Lower lobe of right lung (tissue), 2 donors: ENCODE measurements at regions not wholly inside any gene's neighbourhood (a gene's known extent, or its start where the extent isn't known, plus 50 kb on each side); places are given as distances from the start of the nearest gene placed in this dataset.
"Not testable (repeated sequence)": the region's sequence is repeated elsewhere in the genome, so short reads cannot be mapped to it uniquely, and the experiment has no call there.

ENCODE experiments used
- ATAC-seq, 2 donors: fragments of 200-7000 bp; cut with Tn5 transposase; one replicate each; pipeline ENCODE4 v1.9.1; 2020 to 2022; ENCODE audit warnings: mild to moderate bottlenecking in 2 of 2, moderate library complexity in 2 of 2
- DNase-seq: peaks from one replicate; pipeline ENCODE4 v3.0.0-alpha.2; 2020
- H3K27ac ChIP-seq: fragments of 200-600 bp; one replicate; pipeline ENCODE4 v1.8.0; 2022
- H3K27me3 ChIP-seq: fragments of 200-600 bp; one replicate; pipeline ENCODE4 v1.8.0; 2022; ENCODE audit warnings: low read depth
- H3K36me3 ChIP-seq: fragments of 200-600 bp; one replicate; pipeline ENCODE4 v1.8.0; 2022; ENCODE audit warnings: mild to moderate bottlenecking
- H3K4me1 ChIP-seq: fragments of 200-600 bp; one replicate; pipeline ENCODE4 v1.8.0; 2022
- H3K4me3 ChIP-seq: fragments of 200-600 bp; one replicate; pipeline ENCODE4 v1.8.0; 2022; ENCODE audit warnings: mild to moderate bottlenecking
- H3K9me3 ChIP-seq: fragments of 200-600 bp; one replicate; pipeline ENCODE4 v1.8.0; 2022
- CTCF ChIP-seq: fragments of 200-600 bp; IDR thresholded peaks from one replicate; pipeline ENCODE4 v1.8.0; 2022; ENCODE audit warnings: antibody characterized with exemption, mild to moderate bottlenecking
- intact Hi-C: fragments of 100-400 bp; cut with DNase I; formaldehyde crosslinking; loops from one replicate; pipeline ENCODE4 v1.11.0; 2022
- donor health status: DM: no; HTN: yes; CAD: no; lungs with severe emphysema.

GRCh38 chr1:25122747-25123146, 109.6 kb downstream of the SYF2 start:
- TF ChIP-seq CTCF, result no peak
- H3K4me3 ChIP-seq, result no peak overlapping the region
- ATAC-seq, result peak in 1 of 2 donors; percentile 56
- no peak overlapping the region for H3K27ac ChIP-seq
- H3K9me3 ChIP-seq, result no peaks in the 10 kb centered on the region
- intact Hi-C loops, result no loop called here
- H3K36me3 ChIP-seq, result no peaks in the 10 kb centered on the region
- H3K4me1 ChIP-seq, result no peaks in the 10 kb centered on the region
- DNase-seq, result no peak
- H3K27me3 ChIP-seq, result peaks cover 3% of the 10 kb centered on the region

- no peak for DNase-seq
- H3K36me3 ChIP-seq, result no peaks in the 10 kb centered on the region
- ATAC-seq, result no peak
- H3K9me3 ChIP-seq, result no peaks in the 10 kb centered on the region
- intact Hi-C loops, result no loop called here
- H3K27me3 ChIP-seq, result peaks cover 9% of the 10 kb centered on the region
- no peak overlapping the region for H3K27ac ChIP-seq
- no peak for TF ChIP-seq CTCF
- no peaks in the 10 kb centered on the region for H3K4me1 ChIP-seq
- no peak overlapping the region for H3K4me3 ChIP-seq
Observed at GRCh38 chr1:25120281-25120680, 112.0 kb downstream of the SYF2 start.

GRCh38 chr1:25118546-25118945, 113.8 kb downstream of the SYF2 start:
- Histone ChIP-seq H3K27me3 (peaks cover 6% of the 10 kb centered on the region), H3K4me3 (no peak overlapping the region), H3K27ac (no peak overlapping the region), H3K9me3 (no peaks in the 10 kb centered on the region), H3K36me3 (no peaks in the 10 kb centered on the region), H3K4me1 (no peaks in the 10 kb centered on the region)
- DNase-seq (no peak), ATAC-seq (no peak)
- intact Hi-C loops, result no loop called here
- no peak for TF ChIP-seq CTCF

- Histone ChIP-seq H3K9me3 (no peaks in the 10 kb centered on the region), H3K36me3 (no peaks in the 10 kb centered on the region), H3K27me3 (peaks cover 6% of the 10 kb centered on the region), H3K4me3 (no peak overlapping the region), H3K27ac (no peak overlapping the region), H3K4me1 (no peaks in the 10 kb centered on the region)
- ATAC-seq (no peak), DNase-seq (no peak)
- no peak for TF ChIP-seq CTCF
- intact Hi-C loops, result no loop called here
Observed at GRCh38 chr1:25117233-25117823, 115.0 kb downstream of the SYF2 start.

GRCh38 chr1:25116832-25117231, 115.5 kb downstream of the SYF2 start:
- DNase-seq (no peak), ATAC-seq (no peak)
- H3K27me3 ChIP-seq, result peaks cover 6% of the 10 kb centered on the region
- no peaks in the 10 kb centered on the region for H3K4me1 ChIP-seq
- no peak overlapping the region for H3K27ac ChIP-seq
- H3K9me3 ChIP-seq, result no peaks in the 10 kb centered on the region
- intact Hi-C loops, result no loop called here
- no peak overlapping the region for H3K4me3 ChIP-seq
- H3K36me3 ChIP-seq, result no peaks in the 10 kb centered on the region
- no peak for TF ChIP-seq CTCF

GRCh38 chr1:25116117-25116516, 116.2 kb downstream of the SYF2 start:
- H3K36me3 ChIP-seq, H3K4me3 ChIP-seq, H3K27me3 ChIP-seq, intact Hi-C loops, ATAC-seq, H3K27ac ChIP-seq, DNase-seq, H3K9me3 ChIP-seq, H3K4me1 ChIP-seq: not testable (repeated sequence)
